Heart right ventricle (tissue), 16 donors: ENCODE measurements at regions not wholly inside any gene's neighbourhood (a gene's known extent, or its start where the extent isn't known, plus 50 kb on each side); places are given as distances from the start of the nearest gene placed in this dataset.

Source experiments
- ATAC-seq, 8 donors: fragments of 200-7000 bp; cut with Tn5 transposase; one replicate each; pipeline ENCODE4 v1.9.1; 2020; ENCODE audit warnings: mild to moderate bottlenecking in 8 of 8, moderate library complexity in 8 of 8, moderate number of reproducible peaks in 1 of 8
- DNase-seq, 2 donors: peaks; one replicate each; pipeline ENCODE4 v3.0.0-alpha.2; 2020
- H3K27ac ChIP-seq, 10 donors: fragments of 200-600 bp; sonication (generic) in 2 of 10; one replicate each; pipeline versions ENCODE4 v1.5.0 to v1.8.0; 2020 to 2022; ENCODE audit warnings: mild to moderate bottlenecking in 3 of 10
- H3K27me3 ChIP-seq, 7 donors: fragments of 200-600 bp; one replicate each; pipeline ENCODE4 v1.8.0; 2021 to 2022; ENCODE audit warnings: mild to moderate bottlenecking in 2 of 7
- H3K36me3 ChIP-seq, 9 donors: fragments of 200-600 bp; sonication (generic) in 1 of 9; one replicate each; pipeline versions ENCODE4 v1.5.0 to v1.8.0; 2020 to 2022; ENCODE audit warnings: mild to moderate bottlenecking in 2 of 9
- H3K4me1 ChIP-seq, 9 donors: fragments of 200-600 bp; sonication (generic) in 1 of 9; one replicate each; pipeline versions ENCODE4 v1.5.0 to v1.8.0; 2020 to 2022; ENCODE audit warnings: mild to moderate bottlenecking in 4 of 9
- H3K4me3 ChIP-seq, 10 donors: fragments of 200-600 bp; sonication (generic) in 2 of 10; one replicate each; pipeline versions ENCODE4 v1.5.0 to v1.8.0; 2020 to 2022; ENCODE audit warnings: mild to moderate bottlenecking in 7 of 10, moderate library complexity in 2 of 10
- H3K9me3 ChIP-seq, 11 donors: fragments of 200-600 bp in 10 of 11; sonication (generic) in 2 of 11; one replicate each; pipeline versions ENCODE4 v1.5.0 to v1.8.0; 2013 to 2022; ENCODE audit warnings: mild to moderate bottlenecking in 2 of 11, control low read depth in 1 of 11, moderate library complexity in 1 of 11
- WGBS, 2 donors: extraction: QIAGEN DNeasy Blood & Tissue Kit; methylation state at CpG; one replicate each; pipeline ENCODE4 v1.1.7; 2013; ENCODE audit warnings: inconsistent platforms in 1 of 2; 5-methylcytosine and 5-hydroxymethylcytosine counted together
- intact Hi-C, 10 donors: fragments of 100-400 bp; cut with DNase I; formaldehyde crosslinking; loops; one replicate each; pipeline versions ENCODE4 v1.11.1 to v1.14.2; 2022
- TF ChIP-seq, protein P1 (sequence below), 9 donors: fragments of 200-600 bp; sonication (generic) in 2 of 9; IDR thresholded peaks; one replicate each; pipeline versions ENCODE4 v1.5.0 to v1.8.0; 2021 to 2022; ENCODE audit warnings: antibody characterized with exemption in 9 of 9, mild to moderate bottlenecking in 5 of 9, moderate library complexity in 1 of 9
- donor health status: Arrhythmogenic right ventricular cardiomyopathy.
- donor health status: ischemic (EF 13 %, LVEDD 7.1; RV severe dilation, severe dysfunction).
- donor health status: healthy with polysubstance abuse.
- donor health status: DM: no; HTN: yes; CAD: no.
- donor health status: DM: no; HTN: no; CAD: no.
- donor health status: ischemic (EF 25% LVEDD 6.9; RV normal size, moderate dysfunction).
- donor health status: ischemic (EF 25% LVEDD 5.7; RV mildly dilated, moderate dysfunction).
- donor health status: healthy.
- donor health status: DM: yes; HTN: yes; CAD: no.
- donor health status: Ischemic cardiomyopathy.
- donor health status: ischemic (EF 35%, LVEDD 5.7; RV mildly dilated, moderate dysfunction).
- donor health status: nonischemic (EF 11% LVEDD 7.7; RV severe dilation, severe dysfunction).
- donor health status: DM: yes; HTN: yes; CAD: no.
- donor health status: PGD.
- donor health status: ischemic (EF 29% LVEDD 5.4; RV normal size, mild dysfunction).
- donor health status: nonischemic (EF 23%, LVEDD 6.1; RV moderate dilation, normal function).

GRCh38 chr9:75610246-75610645 is 280.2 kb upstream of the PCSK5 start:
- intact Hi-C loops: loop anchor here in 1 of 10 donors (10.0 kb wide), 1 partner anchor 235 kb away; no protein-coding TSS in a partner anchor
- Histone ChIP-seq H3K36me3 (no peaks in the 10 kb centered on the region), H3K27ac (no peak overlapping the region), H3K4me3 (no peak overlapping the region), H3K9me3 (no peaks in the 10 kb centered on the region), H3K27me3 (no peaks in the 10 kb centered on the region), H3K4me1 (peaks cover 0 to 10% (median 0%) of the 10 kb centered on the region in 9 donors)
- DNase-seq (no peak), ATAC-seq (no peak)
- WGBS, 2 donors: 71 to 73% methylated on average over 1 of the region's 1 CpG
- TF ChIP-seq, protein P1, sequence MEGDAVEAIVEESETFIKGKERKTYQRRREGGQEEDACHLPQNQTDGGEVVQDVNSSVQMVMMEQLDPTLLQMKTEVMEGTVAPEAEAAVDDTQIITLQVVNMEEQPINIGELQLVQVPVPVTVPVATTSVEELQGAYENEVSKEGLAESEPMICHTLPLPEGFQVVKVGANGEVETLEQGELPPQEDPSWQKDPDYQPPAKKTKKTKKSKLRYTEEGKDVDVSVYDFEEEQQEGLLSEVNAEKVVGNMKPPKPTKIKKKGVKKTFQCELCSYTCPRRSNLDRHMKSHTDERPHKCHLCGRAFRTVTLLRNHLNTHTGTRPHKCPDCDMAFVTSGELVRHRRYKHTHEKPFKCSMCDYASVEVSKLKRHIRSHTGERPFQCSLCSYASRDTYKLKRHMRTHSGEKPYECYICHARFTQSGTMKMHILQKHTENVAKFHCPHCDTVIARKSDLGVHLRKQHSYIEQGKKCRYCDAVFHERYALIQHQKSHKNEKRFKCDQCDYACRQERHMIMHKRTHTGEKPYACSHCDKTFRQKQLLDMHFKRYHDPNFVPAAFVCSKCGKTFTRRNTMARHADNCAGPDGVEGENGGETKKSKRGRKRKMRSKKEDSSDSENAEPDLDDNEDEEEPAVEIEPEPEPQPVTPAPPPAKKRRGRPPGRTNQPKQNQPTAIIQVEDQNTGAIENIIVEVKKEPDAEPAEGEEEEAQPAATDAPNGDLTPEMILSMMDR (IDR thresholded peaks at IDR 0.05): no peak

DNA sequence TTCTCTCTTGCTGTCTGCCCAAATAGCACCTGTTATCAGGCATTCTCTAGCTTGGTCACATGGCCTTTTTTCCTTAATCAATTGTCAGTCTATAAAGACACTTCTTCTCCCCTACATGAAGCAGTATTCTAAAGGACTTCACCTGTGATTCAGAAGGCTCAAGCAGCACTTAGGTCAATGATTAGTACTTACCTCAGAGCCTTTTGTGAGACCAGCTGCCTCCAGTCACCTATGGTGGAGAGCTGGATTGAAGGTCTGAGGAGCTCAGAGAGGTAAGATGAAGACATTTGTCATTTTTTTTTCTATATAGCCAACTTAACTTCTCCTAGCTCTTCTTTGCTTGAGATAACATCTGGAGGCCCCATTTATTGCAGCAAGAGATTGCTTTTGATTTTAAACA is 278.3 kb upstream of the PCSK5 start:
- Histone ChIP-seq H3K4me3 (no peak overlapping the region), H3K27ac (no peak overlapping the region), H3K36me3 (no peaks in the 10 kb centered on the region), H3K9me3 (no peaks in the 10 kb centered on the region), H3K27me3 (no peaks in the 10 kb centered on the region), H3K4me1 (peaks cover 0 to 18% (median 0%) of the 10 kb centered on the region in 9 donors)
- intact Hi-C loops: loop anchor here in 1 of 10 donors (10.0 kb wide), 1 partner anchor 233 kb away; no protein-coding TSS in a partner anchor
- no peak for ATAC-seq
- DNase-seq: no peak
- TF ChIP-seq, protein P1 (IDR thresholded peaks at IDR 0.05): no peak

DNA sequence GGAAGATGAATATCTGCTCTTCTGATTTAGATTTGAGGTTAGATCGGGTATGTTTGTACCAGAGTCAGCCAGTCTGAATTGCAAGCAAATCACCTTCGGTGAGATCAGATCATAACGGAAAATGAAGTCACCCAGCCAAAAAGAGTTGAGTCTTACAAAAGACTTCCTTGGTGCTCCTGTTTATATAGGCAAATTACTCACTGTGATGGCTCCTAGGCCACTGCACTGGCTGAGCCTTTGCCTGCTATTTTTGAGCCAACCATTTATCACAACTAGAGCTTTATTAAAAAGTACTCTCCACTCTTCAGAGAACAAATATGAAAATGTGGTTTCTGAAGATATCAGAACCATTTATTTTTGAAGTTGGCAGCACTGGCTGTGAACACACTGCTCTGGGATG is 277.7 kb upstream of the PCSK5 start:
- intact Hi-C loops: loop anchor here in 1 of 10 donors (10.0 kb wide), 1 partner anchor 232 kb away; no protein-coding TSS in a partner anchor
- no peaks in the 10 kb centered on the region for H3K36me3 ChIP-seq
- no peak overlapping the region for H3K4me3 ChIP-seq
- H3K9me3 ChIP-seq: no peaks in the 10 kb centered on the region
- WGBS, 2 donors: 74 to 77% methylated on average over 3 of the region's 3 CpGs
- no peaks in the 10 kb centered on the region for H3K27me3 ChIP-seq
- TF ChIP-seq, protein P1 (IDR thresholded peaks at IDR 0.05): no peak
- no peak overlapping the region for H3K27ac ChIP-seq
- peaks cover 0 to 18% (median 0%) of the 10 kb centered on the region in 9 donors for H3K4me1 ChIP-seq
- DNase-seq (no peak), ATAC-seq (no peak)

GRCh38 chr9:75615284-75615683 is 275.2 kb upstream of the PCSK5 start:
- Histone ChIP-seq H3K4me1 (peaks cover 0 to 18% (median 0%) of the 10 kb centered on the region in 9 donors), H3K27ac (no peak overlapping the region), H3K9me3 (peaks cover 0 to 7% (median 0%) of the 10 kb centered on the region in 11 donors), H3K4me3 (no peak overlapping the region), H3K36me3 (no peaks in the 10 kb centered on the region), H3K27me3 (no peaks in the 10 kb centered on the region)
- TF ChIP-seq, protein P1 (IDR thresholded peaks at IDR 0.05): no peak
- 47 to 51% methylated on average over 4 of the region's 4 CpGs for WGBS, 2 donors
- intact Hi-C loops: loop anchor here in 1 of 10 donors (10.0 kb wide), 1 partner anchor 230 kb away; no protein-coding TSS in a partner anchor
- ATAC-seq (no peak), DNase-seq (no peak)
